Neural crest cell (in vitro differentiated cells): ENCODE measurements at regions not wholly inside any gene's neighbourhood (a gene's known extent, or its start where the extent isn't known, plus 50 kb on each side); places are given as distances from the start of the nearest gene placed in this dataset.

Source experiments
- DNase-seq: peaks from one replicate; pipeline ENCODE4 v3.0.0; 2021; ENCODE audit warnings: low read depth, mixed read lengths, low spot score
- H3K27ac Mint-ChIP-seq: one replicate; pipeline ENCODE4 v1.8.0; 2021; ENCODE audit warnings: mild to moderate bottlenecking, mixed read lengths; ENCODE audit not compliant: unreplicated experiment
- H3K27me3 Mint-ChIP-seq: 2 replicates; pipeline ENCODE4 v1.8.0; 2021; ENCODE audit warnings: low read depth, mild to moderate bottlenecking, mixed read lengths
- H3K36me3 Mint-ChIP-seq: 2 replicates; pipeline ENCODE4 v1.8.0; 2021; ENCODE audit warnings: low read depth, mild to moderate bottlenecking, mixed read lengths
- H3K4me1 Mint-ChIP-seq: 2 replicates; pipeline ENCODE4 v1.8.0; 2021; ENCODE audit warnings: mixed read lengths
- H3K4me3 Mint-ChIP-seq: one replicate; pipeline ENCODE4 v1.8.0; 2021; ENCODE audit warnings: mild to moderate bottlenecking, mixed read lengths
- H3K9me3 Mint-ChIP-seq: 2 replicates; pipeline ENCODE4 v1.8.0; 2021; ENCODE audit warnings: mixed read lengths
- TF ChIP-seq, protein P1 (sequence below): fragments of 200-600 bp; sonication (generic); conservative IDR thresholded peaks from 2 replicates; pipeline ENCODE4 v1.5.0; 2021; ENCODE audit warnings: antibody characterized with exemption, mild to moderate bottlenecking

GRCh38 chr16:80147026-80147655 lies 393.7 kb upstream of the DYNLRB2 start:
- Mint-ChIP-seq H3K27ac (no peak overlapping the region), H3K4me1 (peaks cover 5% of the 10 kb centered on the region), H3K4me3 (no peak overlapping the region), H3K36me3 (no peaks in the 10 kb centered on the region), H3K9me3 (peaks cover 3% of the 10 kb centered on the region), H3K27me3 (peaks cover 20% of the 10 kb centered on the region)
- no peak for DNase-seq
- TF ChIP-seq, protein P1, sequence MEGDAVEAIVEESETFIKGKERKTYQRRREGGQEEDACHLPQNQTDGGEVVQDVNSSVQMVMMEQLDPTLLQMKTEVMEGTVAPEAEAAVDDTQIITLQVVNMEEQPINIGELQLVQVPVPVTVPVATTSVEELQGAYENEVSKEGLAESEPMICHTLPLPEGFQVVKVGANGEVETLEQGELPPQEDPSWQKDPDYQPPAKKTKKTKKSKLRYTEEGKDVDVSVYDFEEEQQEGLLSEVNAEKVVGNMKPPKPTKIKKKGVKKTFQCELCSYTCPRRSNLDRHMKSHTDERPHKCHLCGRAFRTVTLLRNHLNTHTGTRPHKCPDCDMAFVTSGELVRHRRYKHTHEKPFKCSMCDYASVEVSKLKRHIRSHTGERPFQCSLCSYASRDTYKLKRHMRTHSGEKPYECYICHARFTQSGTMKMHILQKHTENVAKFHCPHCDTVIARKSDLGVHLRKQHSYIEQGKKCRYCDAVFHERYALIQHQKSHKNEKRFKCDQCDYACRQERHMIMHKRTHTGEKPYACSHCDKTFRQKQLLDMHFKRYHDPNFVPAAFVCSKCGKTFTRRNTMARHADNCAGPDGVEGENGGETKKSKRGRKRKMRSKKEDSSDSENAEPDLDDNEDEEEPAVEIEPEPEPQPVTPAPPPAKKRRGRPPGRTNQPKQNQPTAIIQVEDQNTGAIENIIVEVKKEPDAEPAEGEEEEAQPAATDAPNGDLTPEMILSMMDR = no peak

GRCh38 chr16:80144191-80144590 lies 396.6 kb upstream of the DYNLRB2 start:
- DNase-seq = no peak
- no peaks in the 10 kb centered on the region for H3K4me1 Mint-ChIP-seq
- TF ChIP-seq, protein P1 = no peak
- peaks cover 8% of the 10 kb centered on the region for H3K36me3 Mint-ChIP-seq
- H3K27me3 Mint-ChIP-seq = peaks cover 20% of the 10 kb centered on the region
- H3K9me3 Mint-ChIP-seq = peaks cover 10% of the 10 kb centered on the region
- H3K27ac Mint-ChIP-seq = no peak overlapping the region
- no peak overlapping the region for H3K4me3 Mint-ChIP-seq

GRCh38 chr16:80142940-80143339 lies 397.9 kb upstream of the DYNLRB2 start:
- Mint-ChIP-seq H3K36me3 (peaks cover 8% of the 10 kb centered on the region), H3K4me1 (no peaks in the 10 kb centered on the region), H3K9me3 (peaks cover 10% of the 10 kb centered on the region), H3K4me3 (no peak overlapping the region), H3K27me3 (peaks cover 19% of the 10 kb centered on the region), H3K27ac (no peak overlapping the region)
- DNase-seq = no peak
- TF ChIP-seq, protein P1 = no peak

- H3K36me3 Mint-ChIP-seq = peaks cover 8% of the 10 kb centered on the region
- H3K4me1 Mint-ChIP-seq = no peaks in the 10 kb centered on the region
- H3K4me3 Mint-ChIP-seq = no peak overlapping the region
- no peak overlapping the region for H3K27ac Mint-ChIP-seq
- peaks cover 10% of the 10 kb centered on the region for H3K9me3 Mint-ChIP-seq
- TF ChIP-seq, protein P1 = no peak
- peaks cover 16% of the 10 kb centered on the region for H3K27me3 Mint-ChIP-seq
- no peak for DNase-seq
Observed at GRCh38 chr16:80142281-80142680, 398.5 kb upstream of the DYNLRB2 start.

- Mint-ChIP-seq H3K27me3 (peaks cover 6% of the 10 kb centered on the region), H3K9me3 (peaks cover 6% of the 10 kb centered on the region), H3K36me3 (no peaks in the 10 kb centered on the region), H3K4me3 (no peak overlapping the region), H3K4me1 (no peaks in the 10 kb centered on the region), H3K27ac (no peak overlapping the region)
- TF ChIP-seq, protein P1 = no peak
- DNase-seq = no peak
Observed at GRCh38 chr16:80129791-80130190, 411.0 kb upstream of the DYNLRB2 start.
